Right lung (tissue), 2 donors: ENCODE measurements at regions not wholly inside any gene's neighbourhood (a gene's known extent, or its start where the extent isn't known, plus 50 kb on each side); places are given as distances from the start of the nearest gene placed in this dataset.

Experiments used
- DNase-seq, 2 donors: peaks; one replicate each; pipeline ENCODE4 v3.0.0-alpha.2; 2013

- peak; percentile 34 to 37 for DNase-seq
Observed at GRCh38 chr6:24987446-24988115, 51.8 kb upstream of the RIPOR2 start.

GRCh38 chr6:24988562-24988961 is 52.8 kb upstream of the RIPOR2 start:
- no peak for DNase-seq

- DNase-seq = no peak
Observed at GRCh38 chr6:24990236-24990845, 54.6 kb upstream of the RIPOR2 start.

GRCh38 chr6:24990944-24991809 is 55.4 kb upstream of the RIPOR2 start:
- no peak for DNase-seq

- DNase-seq = no peak
Observed at GRCh38 chr6:24991810-24992467, 56.2 kb upstream of the RIPOR2 start.

GRCh38 chr6:24994812-24995211 is 59.1 kb upstream of the RIPOR2 start:
- no peak for DNase-seq

GRCh38 chr6:24995270-24995669 is 59.5 kb upstream of the RIPOR2 start:
- DNase-seq = no peak

GRCh38 chr6:24996269-24996836 is 60.6 kb upstream of the RIPOR2 start:
- no peak for DNase-seq

- DNase-seq = no peak
Observed at GRCh38 chr6:24997231-24997630, 61.5 kb upstream of the RIPOR2 start.

GRCh38 chr6:24997905-24998304 is 62.1 kb upstream of the RIPOR2 start:
- no peak for DNase-seq

GRCh38 chr6:25002326-25003091 is 66.7 kb upstream of the RIPOR2 start:
- DNase-seq = no peak

- no peak for DNase-seq
Observed at GRCh38 chr6:25004357-25004756, 68.6 kb upstream of the RIPOR2 start.

- no peak for DNase-seq
Observed at GRCh38 chr6:25005010-25005409, 69.2 kb upstream of the RIPOR2 start.

GRCh38 chr6:25006075-25006474 is 70.3 kb upstream of the RIPOR2 start:
- DNase-seq = no peak

- DNase-seq = peak in 1 of 2 donors; percentile 50
Observed at GRCh38 chr6:25006565-25007001, 70.8 kb upstream of the RIPOR2 start.

- no peak for DNase-seq
Observed at GRCh38 chr6:25007269-25007699, 71.5 kb upstream of the RIPOR2 start.

- DNase-seq = no peak
Observed at GRCh38 chr6:25008707-25009392, 73.1 kb upstream of the RIPOR2 start.

GRCh38 chr6:25009393-25009710 is 73.6 kb upstream of the RIPOR2 start:
- no peak for DNase-seq

GRCh38 chr6:25010176-25010575 is 74.4 kb upstream of the RIPOR2 start:
- DNase-seq = no peak

- DNase-seq = no peak
Observed at GRCh38 chr6:25010902-25011625, 75.3 kb upstream of the RIPOR2 start.
